RKO (cell line): ENCODE measurements at regions not wholly inside any gene's neighbourhood (a gene's known extent, or its start where the extent isn't known, plus 50 kb on each side); places are given as distances from the start of the nearest gene placed in this dataset.

ENCODE experiments used
- DNase-seq: peaks from one replicate; pipeline ENCODE4 v3.0.0-alpha.2; 2016; ENCODE audit warnings: low spot score

GRCh38 chr16:85541980-85542900 is 70.9 kb upstream of the GSE1 start:
- DNase-seq = no peak

- no peak for DNase-seq
Measured at GRCh38 chr16:85543536-85543935, 69.6 kb upstream of the GSE1 start.

GRCh38 chr16:85544016-85544415 is 69.1 kb upstream of the GSE1 start:
- DNase-seq = no peak

GRCh38 chr16:85544668-85545067 is 68.5 kb upstream of the GSE1 start:
- no peak for DNase-seq

GRCh38 chr16:85545227-85545818 is 67.8 kb upstream of the GSE1 start:
- DNase-seq = no peak

- DNase-seq = no peak
Measured at GRCh38 chr16:85546585-85547447, 66.3 kb upstream of the GSE1 start.

GRCh38 chr16:85548375-85548774 is 64.7 kb upstream of the GSE1 start:
- no peak for DNase-seq

- no peak for DNase-seq
Measured at GRCh38 chr16:85549766-85550421, 63.2 kb upstream of the GSE1 start.

- DNase-seq = no peak
Measured at GRCh38 chr16:85550422-85550864, 62.7 kb upstream of the GSE1 start.

GRCh38 chr16:85550953-85551924 is 61.9 kb upstream of the GSE1 start:
- no peak for DNase-seq

GRCh38 chr16:85552980-85553435 is 60.1 kb upstream of the GSE1 start:
- DNase-seq = no peak

- peak; percentile 77 for DNase-seq
Measured at GRCh38 chr16:85553436-85554113, 59.5 kb upstream of the GSE1 start.

- DNase-seq = peak; percentile 91
Measured at GRCh38 chr16:85554114-85554888, 58.8 kb upstream of the GSE1 start.

- peak; percentile 84 for DNase-seq
Measured at GRCh38 chr16:85554889-85555718, 58.0 kb upstream of the GSE1 start.

GRCh38 chr16:85555719-85556455 is 57.2 kb upstream of the GSE1 start:
- peak; percentile 63 for DNase-seq

GRCh38 chr16:85556456-85557082 is 56.6 kb upstream of the GSE1 start:
- peak; percentile 35 for DNase-seq
